Thoracic aorta (tissue), 2 donors: ENCODE measurements at regions not wholly inside any gene's neighbourhood (a gene's known extent, or its start where the extent isn't known, plus 50 kb on each side); places are given as distances from the start of the nearest gene placed in this dataset.

Source experiments
- ATAC-seq: fragments of 150-250 bp; one replicate; pipeline ENCODE4 v1.8.0; 2017; ENCODE audit warnings: low read depth; ENCODE audit not compliant: insufficient number of reproducible peaks, low FRiP score
- DNase-seq: peaks from one replicate; pipeline ENCODE4 v3.0.0-alpha.2; 2020; ENCODE audit warnings: low spot score
- H3K27ac ChIP-seq, 2 donors: fragments of 200-600 bp; sonication (generic); 1 replicate in 1 of 2; 2 replicates in 1 of 2; pipeline ENCODE4 v1.5.1; 2016; ENCODE audit warnings: mild to moderate bottlenecking in 2 of 2, moderate library complexity in 2 of 2
- H3K27me3 ChIP-seq: fragments of 200-600 bp; sonication (generic); replicated peaks from 2 replicates; pipeline ENCODE4 v1.6.0; 2016; ENCODE audit warnings: mild to moderate bottlenecking; ENCODE audit not compliant: insufficient read depth
- H3K36me3 ChIP-seq: fragments of 200-600 bp; sonication (generic); one replicate; pipeline ENCODE4 v1.5.1; 2016
- H3K4me1 ChIP-seq, 2 donors: fragments of 200-600 bp; sonication (generic); 1 replicate in 1 of 2; 2 replicates in 1 of 2; pipeline versions ENCODE4 v1.5.1 to v1.6.0; 2016; ENCODE audit warnings: low read depth in 2 of 2, mild to moderate bottlenecking in 1 of 2; ENCODE audit not compliant: control insufficient read depth in 1 of 2
- H3K4me3 ChIP-seq: fragments of 200-600 bp; sonication (generic); 2 replicates; pipeline ENCODE4 v1.5.1; 2016; ENCODE audit warnings: mild to moderate bottlenecking
- H3K9me3 ChIP-seq: fragments of 200-600 bp; sonication (generic); 2 replicates; pipeline ENCODE4 v1.5.1; 2016
- CTCF ChIP-seq: fragments of 200-600 bp; sonication (generic); IDR thresholded peaks from one replicate; pipeline ENCODE4 v1.5.1; 2019; ENCODE audit warnings: antibody characterized with exemption

DNA sequence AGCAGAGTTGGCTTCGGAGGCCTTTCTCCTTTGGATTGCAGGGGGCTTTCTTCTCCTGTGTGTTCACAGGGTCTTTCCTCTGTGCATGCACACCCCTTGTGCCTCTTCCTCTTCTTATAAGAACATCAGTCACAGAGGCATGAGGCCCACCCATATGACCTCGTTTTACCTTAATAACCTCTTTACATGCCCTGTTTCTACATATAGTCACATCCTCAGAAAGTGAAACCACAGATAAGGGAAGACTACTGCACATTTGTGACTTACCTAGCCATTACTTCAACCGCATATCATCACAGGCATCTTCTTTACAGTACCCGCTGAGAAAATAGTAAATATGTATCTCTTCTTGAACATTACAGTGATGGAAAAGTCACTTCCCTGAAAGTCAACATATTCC, 204.9 kb upstream of the TARS1 start:
- H3K27me3 ChIP-seq: no peaks in the 10 kb centered on the region
- no peak overlapping the region for H3K4me3 ChIP-seq
- no peak for ATAC-seq
- no peak overlapping the region for H3K27ac ChIP-seq
- no peak for TF ChIP-seq CTCF
- H3K36me3 ChIP-seq: no peaks in the 10 kb centered on the region
- DNase-seq: no peak
- peaks cover 0 to 13% of the 10 kb centered on the region in 2 donors for H3K4me1 ChIP-seq
- no peaks in the 10 kb centered on the region for H3K9me3 ChIP-seq

DNA sequence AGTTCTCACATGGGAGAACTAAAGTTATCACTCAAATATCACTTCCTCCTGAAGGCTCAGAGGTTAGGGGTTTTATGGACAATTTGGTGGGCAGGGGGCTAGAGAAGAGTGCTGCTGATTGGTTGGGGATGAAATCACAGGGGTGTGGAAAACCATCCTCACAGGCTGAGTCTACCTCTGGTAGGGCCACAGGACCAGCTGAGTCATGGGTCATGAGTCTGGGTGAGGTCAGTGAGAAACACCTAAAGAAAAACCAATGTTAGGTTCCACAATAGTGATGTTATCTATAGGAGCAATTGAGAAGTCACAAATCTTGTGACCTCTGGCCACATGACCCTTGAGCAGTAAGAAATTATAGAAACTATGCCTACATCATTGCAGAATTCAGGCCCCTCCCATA, 203.3 kb upstream of the TARS1 start:
- no peak overlapping the region for H3K4me3 ChIP-seq
- H3K27me3 ChIP-seq: no peaks in the 10 kb centered on the region
- no peak for TF ChIP-seq CTCF
- ATAC-seq: no peak
- H3K36me3 ChIP-seq: no peaks in the 10 kb centered on the region
- peaks cover 0 to 9% of the 10 kb centered on the region in 2 donors for H3K4me1 ChIP-seq
- no peak overlapping the region for H3K27ac ChIP-seq
- H3K9me3 ChIP-seq: no peaks in the 10 kb centered on the region
- no peak for DNase-seq

GRCh38 chr5:33238826-33239695, 201.7 kb upstream of the TARS1 start:
- H3K4me1 ChIP-seq: no peaks in the 10 kb centered on the region
- no peak for ATAC-seq
- no peak for TF ChIP-seq CTCF
- no peak for DNase-seq
- no peak overlapping the region for H3K4me3 ChIP-seq
- no peaks in the 10 kb centered on the region for H3K36me3 ChIP-seq
- H3K27me3 ChIP-seq: no peaks in the 10 kb centered on the region
- H3K27ac ChIP-seq: no peak overlapping the region
- H3K9me3 ChIP-seq: no peaks in the 10 kb centered on the region

DNA sequence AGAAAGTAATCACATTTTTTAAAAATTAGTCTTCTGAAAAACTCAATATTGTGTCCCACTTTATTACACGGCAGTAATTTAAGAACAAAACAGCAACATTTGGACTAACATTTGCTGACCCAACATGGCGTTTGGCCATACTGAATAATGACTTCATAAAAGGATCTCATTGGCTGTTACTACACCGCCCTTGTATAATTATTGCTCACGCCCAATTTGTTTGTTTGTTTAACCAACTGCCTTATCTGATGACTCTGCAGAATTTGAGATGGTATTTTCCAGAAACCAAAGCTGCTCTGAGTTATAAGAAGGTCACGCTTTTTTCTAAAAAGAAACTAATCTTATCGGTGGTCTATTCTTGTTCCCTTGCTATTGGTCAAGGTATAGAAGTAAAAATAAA, 200.2 kb upstream of the TARS1 start:
- no peak for TF ChIP-seq CTCF
- no peak for ATAC-seq

DNA sequence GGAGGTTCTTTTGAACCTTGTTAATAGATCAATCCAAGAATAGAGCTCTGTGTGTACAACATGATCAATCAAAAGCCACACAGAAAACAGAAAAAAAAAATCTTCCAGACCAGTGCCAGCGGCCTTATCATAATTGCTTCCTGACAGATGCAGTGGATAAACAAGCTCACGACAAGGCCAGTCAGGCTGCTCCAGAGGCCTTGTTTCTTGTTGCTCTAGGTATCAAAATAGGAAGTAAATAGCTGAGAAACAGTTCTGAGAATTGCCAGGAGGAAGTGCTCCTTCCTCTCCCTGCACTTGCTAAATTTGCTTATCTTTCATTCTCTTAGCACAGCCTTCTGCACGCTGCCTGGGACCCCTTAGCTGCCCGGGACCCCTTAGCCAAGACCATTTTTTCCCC, 199.0 kb upstream of the TARS1 start:
- no peak for ATAC-seq
- no peaks in the 10 kb centered on the region for H3K27me3 ChIP-seq

More for the DNA sequence above, 200.2 kb upstream of the TARS1 start:
- no peaks in the 10 kb centered on the region for H3K27me3 ChIP-seq
- no peak overlapping the region for H3K27ac ChIP-seq
- H3K4me3 ChIP-seq: no peak overlapping the region
- no peaks in the 10 kb centered on the region for H3K4me1 ChIP-seq
- no peaks in the 10 kb centered on the region for H3K9me3 ChIP-seq
- no peak for DNase-seq
- H3K36me3 ChIP-seq: no peaks in the 10 kb centered on the region

More for the DNA sequence above, 199.0 kb upstream of the TARS1 start:
- Histone ChIP-seq H3K9me3 (no peaks in the 10 kb centered on the region), H3K36me3 (no peaks in the 10 kb centered on the region), H3K4me3 (no peak overlapping the region), H3K27ac (no peak overlapping the region), H3K4me1 (no peaks in the 10 kb centered on the region)
- DNase-seq: no peak
- no peak for TF ChIP-seq CTCF
